HG02798 (cell line): ENCODE measurements at regions not wholly inside any gene's neighbourhood (a gene's known extent, or its start where the extent isn't known, plus 50 kb on each side); places are given as distances from the start of the nearest gene placed in this dataset.
"Not testable (repeated sequence)": the region's sequence is repeated elsewhere in the genome, so short reads cannot be mapped to it uniquely, and the experiment has no call there.

Experiments used
- ATAC-seq: cut with Tn5 transposase; IDR thresholded peaks from one replicate; pipeline ENCODE4 v1.9.1; 2021; ENCODE audit warnings: mild to moderate bottlenecking; ENCODE audit not compliant: unreplicated experiment, poor library complexity

DNA sequence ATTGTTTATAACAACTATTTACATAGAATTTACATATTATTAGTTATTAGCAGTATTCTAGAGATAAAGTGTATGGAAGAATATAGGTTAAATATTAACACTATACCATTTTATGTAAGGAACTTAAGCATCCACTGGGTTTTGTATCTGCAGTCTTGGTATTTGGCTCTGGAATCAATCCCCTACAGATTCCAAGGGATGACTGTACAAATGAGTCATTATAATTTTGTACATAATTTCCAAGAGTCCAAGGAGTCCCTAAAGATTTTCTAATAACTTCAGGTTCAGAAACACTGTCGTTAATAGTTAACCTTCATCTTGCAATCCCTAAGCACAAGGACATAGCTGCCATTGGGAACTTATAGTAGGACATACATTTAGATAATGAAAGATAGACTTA is 254.8 kb upstream of the PDE4D start:
- ATAC-seq, result no peak

DNA sequence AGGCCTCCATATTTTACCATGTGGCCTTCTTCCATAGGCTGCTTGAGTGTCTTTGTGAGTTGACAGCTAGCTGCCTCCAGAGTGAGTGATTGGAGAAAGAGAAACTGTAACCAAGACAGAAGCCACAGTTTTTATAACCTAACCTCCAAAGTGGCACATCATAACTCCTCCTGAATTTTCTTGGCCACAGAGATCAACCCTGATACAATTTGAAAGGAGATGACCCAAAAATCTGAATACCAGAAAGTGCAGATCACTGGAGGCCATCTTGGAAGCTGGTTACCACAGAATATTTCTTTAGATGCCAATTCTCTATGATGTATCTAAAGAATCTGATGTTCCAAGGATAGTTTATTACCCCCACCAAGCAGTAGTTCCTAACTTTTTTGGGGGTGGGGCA is 254.3 kb upstream of the PDE4D start:
- no peak for ATAC-seq

GRCh38 chr5:60143942-60144549 is 250.5 kb upstream of the PDE4D start:
- no peak for ATAC-seq

DNA sequence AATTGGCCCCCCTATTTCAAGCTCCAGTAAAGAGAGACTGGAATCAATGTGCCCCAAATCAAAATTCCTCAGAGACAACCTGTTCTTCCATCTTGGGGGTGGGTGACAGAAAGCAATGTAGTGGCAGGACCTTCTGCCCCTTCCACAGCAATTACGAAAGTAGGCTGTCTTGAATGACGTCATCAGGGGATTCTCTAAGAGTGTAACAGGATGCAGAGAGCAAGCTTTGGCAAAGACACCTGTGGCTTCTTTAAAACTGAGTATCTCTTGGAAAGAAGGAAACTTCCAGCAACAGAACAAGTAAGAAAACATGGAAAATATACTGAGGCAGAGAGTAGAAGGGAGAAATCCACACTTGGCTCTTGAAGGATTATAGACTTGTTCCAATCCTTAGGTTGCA is 247.6 kb upstream of the PDE4D start:
- no peak for ATAC-seq

GRCh38 chr5:60136841-60137240 is 243.3 kb upstream of the PDE4D start:
- ATAC-seq, result no peak

- ATAC-seq, result no peak
These were observed 238.0 kb upstream of the PDE4D start for GRCh38 chr5:60131504-60131903.

DNA sequence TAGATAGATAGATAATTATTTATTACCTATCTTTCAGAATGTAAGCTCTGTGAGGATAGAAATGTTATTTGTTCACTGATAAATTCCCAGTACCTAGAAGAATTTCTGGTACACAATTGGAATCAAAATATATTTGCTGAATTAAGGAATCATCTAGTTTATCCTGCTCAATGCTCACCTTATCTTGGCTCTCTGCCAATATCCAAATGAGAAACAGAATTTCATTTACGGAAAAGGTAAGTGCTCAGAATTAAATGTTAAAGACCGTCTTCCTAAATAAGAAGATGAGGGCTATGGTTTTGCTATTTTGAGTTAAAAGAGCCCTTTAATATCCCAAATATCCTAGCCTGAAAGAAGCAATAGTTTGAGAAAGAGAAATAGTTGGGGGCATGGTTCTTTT is 232.1 kb upstream of the PDE4D start:
- ATAC-seq, result no peak

DNA sequence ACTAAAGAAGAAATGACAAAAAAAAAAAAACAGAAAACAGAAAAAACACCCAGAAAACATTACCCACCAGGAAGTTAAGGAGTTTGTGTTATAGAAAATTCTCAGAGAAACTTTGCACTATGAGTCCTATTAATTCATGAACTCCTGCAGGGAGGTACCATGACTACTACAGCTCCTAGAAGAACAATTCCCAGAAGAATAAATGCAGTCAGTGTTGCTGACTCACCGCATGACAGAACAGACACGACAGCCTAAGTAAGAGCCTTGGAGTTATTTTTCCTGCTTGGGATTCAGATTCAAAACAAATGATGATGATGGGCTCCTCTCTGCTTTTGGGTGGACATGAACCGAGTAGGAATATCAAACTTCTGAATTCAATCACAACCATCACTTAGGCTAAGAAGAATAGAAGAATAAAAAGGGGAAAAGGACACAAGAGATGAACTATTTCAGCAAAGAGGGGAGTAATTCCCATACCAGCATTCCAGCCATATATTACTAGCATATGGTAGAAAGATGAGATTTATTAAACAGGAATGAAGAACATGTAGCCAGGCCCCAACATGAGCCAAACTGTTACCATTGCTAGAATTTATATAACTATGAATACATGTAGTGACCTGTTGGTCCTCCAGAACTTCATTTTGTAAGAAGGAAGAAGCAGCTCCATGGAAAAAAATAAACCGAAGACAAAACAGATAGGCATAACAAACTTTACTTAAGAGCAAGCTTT is 209.6 kb upstream of the PDE4D start:
- ATAC-seq, result no peak

DNA sequence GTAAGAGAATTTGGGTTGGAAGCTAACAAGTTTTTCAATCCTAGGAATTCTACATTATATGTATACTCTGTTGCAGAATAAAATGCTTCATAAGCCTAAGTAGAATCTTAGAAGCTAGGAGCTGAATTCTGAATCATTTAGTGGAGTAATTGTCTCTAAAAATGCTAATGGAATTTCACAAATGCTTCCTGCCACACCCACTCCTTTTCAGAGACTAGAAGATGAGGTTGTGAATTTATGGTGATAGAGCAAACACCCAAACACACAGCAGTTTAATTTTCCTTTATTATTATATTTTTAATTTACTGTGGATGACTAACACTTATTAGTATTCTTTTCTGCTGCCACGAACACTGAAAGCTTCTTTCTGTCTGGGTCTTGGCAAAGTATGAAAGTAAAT is 208.0 kb upstream of the PDE4D start:
- ATAC-seq, result no peak

- ATAC-seq, result no peak
These were observed 199.3 kb upstream of the PDE4D start for GRCh38 chr5:60092671-60093422.

GRCh38 chr5:60086583-60086982 is 193.1 kb upstream of the PDE4D start:
- ATAC-seq, result no peak

- no peak for ATAC-seq
These were observed 190.7 kb upstream of the PDE4D start for GRCh38 chr5:60084226-60084625.

- ATAC-seq, result no peak
These were observed 183.8 kb upstream of the PDE4D start for GRCh38 chr5:60077292-60077691.

DNA sequence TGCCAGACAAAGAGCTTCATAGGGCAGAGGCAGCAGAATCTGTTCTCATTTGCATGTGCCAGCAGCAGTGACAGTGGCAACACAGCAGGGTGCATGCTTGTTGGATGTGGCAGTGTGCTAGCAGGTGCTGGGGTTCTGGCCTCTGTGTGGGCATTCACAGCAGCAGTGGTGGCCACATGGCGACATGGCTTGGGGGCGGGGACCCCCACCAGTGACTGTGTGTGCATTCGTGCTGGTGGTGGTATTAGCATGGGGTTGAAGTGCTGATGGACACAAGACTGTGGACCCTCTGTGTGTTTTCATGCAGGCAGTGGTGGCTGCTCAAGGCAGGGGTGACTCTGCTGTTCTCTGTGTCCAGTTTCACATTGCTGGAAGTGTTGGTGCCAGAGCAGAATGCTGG is 183.2 kb upstream of the PDE4D start:
- ATAC-seq, result no peak

DNA sequence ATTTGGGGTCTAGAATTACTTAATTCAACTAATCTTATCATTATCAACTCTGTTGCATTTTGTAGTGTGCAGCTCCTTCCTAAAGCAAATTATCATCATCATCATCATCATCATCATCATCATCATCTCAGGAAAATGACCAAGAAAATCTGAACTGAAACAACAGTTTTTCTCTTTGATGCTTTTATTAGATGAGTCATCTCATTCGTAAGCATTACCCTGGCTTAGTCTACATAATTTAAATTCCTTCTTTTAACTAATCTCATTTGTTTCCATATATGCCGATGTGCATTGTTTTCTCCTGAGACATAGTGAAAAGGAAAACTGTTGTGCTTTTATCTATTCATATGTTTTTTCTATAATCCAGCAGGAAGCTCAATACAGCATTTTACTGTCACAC is 173.0 kb upstream of the PDE4D start:
- no peak for ATAC-seq

DNA sequence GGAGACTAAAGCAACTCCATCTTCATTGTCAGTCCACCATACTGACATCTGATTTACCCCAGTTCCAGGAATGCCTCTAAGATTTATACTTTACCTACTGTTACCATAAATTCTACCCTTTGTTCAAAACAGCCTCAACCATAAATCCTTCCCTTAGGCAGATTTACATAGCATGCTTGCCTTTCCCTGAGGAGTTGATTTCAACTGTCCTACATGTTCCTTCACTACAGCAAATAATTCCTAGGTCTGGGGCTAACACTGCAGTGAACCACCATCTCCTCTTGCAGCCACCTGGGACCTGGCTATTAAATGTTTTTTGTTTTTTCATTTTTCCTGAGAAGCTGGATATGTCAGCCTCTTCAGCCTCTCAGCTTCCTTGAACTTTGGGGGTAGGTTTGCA is 166.9 kb upstream of the PDE4D start:
- no peak for ATAC-seq

DNA sequence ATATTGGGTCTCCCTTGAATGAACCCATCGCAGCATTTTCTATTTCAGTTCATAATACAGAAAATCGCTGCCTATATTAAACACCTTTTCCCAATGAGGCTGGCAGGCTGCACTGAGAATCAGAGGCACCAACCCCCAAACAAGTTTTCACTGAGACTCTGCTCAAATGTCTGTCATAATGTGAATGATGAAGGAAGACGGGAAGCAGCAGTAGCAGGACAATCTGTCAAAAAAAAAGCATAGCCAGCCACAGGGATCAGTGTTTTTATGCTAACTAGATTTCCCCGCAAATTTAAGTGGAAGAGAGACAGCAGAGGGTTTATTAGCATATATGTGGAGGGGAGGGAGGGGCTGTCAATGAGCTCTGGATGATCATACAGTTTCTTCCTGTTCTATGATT is 162.7 kb upstream of the PDE4D start:
- no peak for ATAC-seq

GRCh38 chr5:60055168-60055567 is 161.6 kb upstream of the PDE4D start:
- no peak for ATAC-seq

DNA sequence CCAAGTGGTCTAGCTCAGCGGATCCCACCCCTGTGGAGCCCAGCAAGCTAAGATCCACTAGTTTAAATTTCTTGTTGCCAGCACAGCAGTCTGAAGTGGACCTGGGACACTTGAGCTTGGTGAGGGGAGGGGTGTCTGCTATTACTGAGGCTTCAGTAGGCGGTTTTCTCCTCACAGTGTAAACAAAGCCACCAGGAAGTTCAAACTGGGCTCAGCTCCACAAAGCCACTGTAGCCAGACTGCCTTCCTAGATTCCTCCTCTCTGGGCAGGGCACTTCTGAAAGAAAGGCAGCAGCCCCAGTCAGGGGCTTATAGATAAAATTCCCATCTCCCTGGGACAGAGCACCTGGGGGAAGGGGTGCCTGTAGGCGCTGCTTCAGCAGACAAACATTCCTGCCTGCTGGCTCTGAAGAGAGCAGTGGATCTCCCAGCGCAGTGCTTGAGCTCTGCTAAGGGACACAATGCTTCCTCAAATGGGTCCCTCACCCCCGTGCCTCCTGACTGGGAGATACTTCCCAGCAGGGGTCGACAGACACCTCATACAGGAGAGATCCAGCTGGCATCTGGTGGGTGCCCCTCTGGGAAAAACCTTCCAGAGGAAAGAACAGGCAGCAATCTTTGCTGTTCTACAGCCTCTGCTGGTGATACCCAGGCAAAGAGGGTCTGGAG is 148.6 kb upstream of the PDE4D start:
- not testable (repeated sequence) for ATAC-seq

DNA sequence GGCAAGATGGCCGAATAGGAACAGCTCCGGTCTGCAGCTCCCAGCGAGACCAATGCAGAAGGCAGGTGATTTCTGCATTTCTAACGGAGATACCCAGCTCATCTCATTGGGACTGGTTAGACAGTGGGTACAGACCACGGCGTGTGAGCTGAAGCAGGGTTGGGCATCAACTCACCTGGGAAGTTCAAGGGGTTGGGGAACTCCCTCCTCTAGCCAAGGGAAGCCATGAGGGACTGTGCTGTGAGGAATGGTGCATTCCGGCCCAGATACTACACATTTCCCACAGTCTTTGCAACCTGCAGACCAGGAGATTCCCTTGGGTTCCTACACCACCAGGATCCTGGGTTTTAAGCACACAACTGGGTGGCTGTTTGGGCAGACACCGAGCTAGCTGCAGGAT is 148.0 kb upstream of the PDE4D start:
- not testable (repeated sequence) for ATAC-seq
